ENCODE measurements at regions not wholly inside any gene's neighbourhood (a gene's known extent, or its start where the extent isn't known, plus 50 kb on each side); places are given as distances from the start of the nearest gene placed in this dataset.

DNA sequence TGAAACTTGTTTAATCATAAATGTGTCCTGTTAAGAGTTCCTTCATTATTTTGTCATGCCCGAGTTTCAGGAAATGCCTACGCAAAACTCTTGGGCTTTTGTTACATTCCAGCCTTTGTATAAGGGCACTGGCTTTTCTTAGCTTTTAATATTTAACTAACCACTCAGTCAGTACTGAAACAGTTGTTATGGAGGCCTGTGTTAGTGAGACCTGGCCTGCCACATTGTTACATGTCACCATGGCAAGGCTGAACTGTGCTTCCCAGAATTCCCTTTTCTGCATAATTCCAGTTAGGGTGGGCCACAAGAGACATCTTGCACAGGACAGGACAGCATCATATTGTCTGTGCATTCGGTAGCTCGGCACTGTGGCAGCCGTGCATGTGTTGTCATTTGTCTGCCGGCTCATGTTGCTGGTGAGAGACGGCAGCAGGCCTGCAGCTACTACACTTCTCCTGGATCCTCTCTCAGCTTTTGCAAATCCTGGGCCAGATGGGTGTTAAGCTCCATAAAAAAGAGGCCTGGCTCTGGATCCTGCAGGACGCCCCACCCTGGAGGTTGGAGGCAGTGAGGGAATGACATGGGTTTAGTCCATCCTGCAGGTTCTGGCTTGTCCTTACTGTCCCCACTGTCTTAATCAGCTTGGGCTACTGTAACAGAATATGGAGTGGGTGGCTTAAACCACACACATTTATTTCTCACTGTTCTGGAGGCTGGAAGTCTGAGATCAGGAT lies 128.8 kb upstream of the DTNBP1 start:
- H3K4me3 ChIP-seq (ENCODE audit: control insufficient read depth, low read depth, low read length) = no peak overlapping the region
- DNase-seq (ENCODE audit: low read depth) = no peak
- TF ChIP-seq, protein P1, sequence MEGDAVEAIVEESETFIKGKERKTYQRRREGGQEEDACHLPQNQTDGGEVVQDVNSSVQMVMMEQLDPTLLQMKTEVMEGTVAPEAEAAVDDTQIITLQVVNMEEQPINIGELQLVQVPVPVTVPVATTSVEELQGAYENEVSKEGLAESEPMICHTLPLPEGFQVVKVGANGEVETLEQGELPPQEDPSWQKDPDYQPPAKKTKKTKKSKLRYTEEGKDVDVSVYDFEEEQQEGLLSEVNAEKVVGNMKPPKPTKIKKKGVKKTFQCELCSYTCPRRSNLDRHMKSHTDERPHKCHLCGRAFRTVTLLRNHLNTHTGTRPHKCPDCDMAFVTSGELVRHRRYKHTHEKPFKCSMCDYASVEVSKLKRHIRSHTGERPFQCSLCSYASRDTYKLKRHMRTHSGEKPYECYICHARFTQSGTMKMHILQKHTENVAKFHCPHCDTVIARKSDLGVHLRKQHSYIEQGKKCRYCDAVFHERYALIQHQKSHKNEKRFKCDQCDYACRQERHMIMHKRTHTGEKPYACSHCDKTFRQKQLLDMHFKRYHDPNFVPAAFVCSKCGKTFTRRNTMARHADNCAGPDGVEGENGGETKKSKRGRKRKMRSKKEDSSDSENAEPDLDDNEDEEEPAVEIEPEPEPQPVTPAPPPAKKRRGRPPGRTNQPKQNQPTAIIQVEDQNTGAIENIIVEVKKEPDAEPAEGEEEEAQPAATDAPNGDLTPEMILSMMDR (conservative IDR thresholded peaks at IDR 0.05; ENCODE audit: control insufficient read depth, insufficient read depth, low read depth, low read length) = no peak

DNA sequence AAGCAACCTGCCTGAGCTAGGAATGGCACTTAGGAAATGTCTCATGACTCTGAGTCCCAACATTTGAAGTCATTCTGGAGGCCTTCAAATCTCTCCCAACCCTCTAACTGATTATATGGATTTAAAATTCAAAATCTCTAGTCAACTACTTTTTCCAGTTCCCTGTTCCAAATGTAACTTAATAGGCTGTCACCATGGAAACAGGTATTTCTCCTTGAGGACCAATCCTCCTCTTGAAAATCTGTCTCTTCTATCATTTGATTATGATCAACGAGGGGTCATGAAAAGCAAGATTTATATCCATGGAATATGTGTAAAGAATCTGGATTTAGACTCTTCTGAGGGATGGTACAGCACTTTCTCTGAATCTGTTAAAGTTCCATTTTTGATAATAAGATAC lies 127.3 kb upstream of the DTNBP1 start:
- TF ChIP-seq, protein P1 (conservative IDR thresholded peaks at IDR 0.05; ENCODE audit: control insufficient read depth, insufficient read depth, low read depth, low read length) = no peak
- H3K4me3 ChIP-seq (ENCODE audit: control insufficient read depth, low read depth, low read length) = no peak overlapping the region
- no peak for DNase-seq (ENCODE audit: low read depth)

DNA sequence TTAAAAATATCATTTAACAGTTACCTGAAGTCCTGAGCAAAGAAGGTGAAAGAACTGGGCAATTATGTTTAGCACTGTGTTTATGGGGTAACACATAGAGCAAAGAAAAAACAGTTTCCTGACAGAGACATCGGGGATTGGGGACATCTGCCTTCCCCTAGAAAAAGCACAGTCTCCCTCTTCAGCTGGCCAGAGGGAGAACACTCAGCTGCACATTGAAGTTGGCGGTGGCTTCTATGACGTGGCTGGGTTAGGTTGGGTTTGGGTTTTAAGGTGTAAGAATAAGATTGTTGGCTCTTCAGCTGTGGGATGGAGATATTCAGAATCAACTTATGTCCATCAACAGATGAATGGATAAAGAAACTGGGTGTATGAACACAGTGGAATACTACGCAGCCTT lies 124.0 kb upstream of the DTNBP1 start:
- TF ChIP-seq, protein P1 (conservative IDR thresholded peaks at IDR 0.05; ENCODE audit: control insufficient read depth, insufficient read depth, low read depth, low read length) = no peak
- no peak for DNase-seq (ENCODE audit: low read depth)
- H3K4me3 ChIP-seq (ENCODE audit: control insufficient read depth, low read depth, low read length) = no peak overlapping the region

DNA sequence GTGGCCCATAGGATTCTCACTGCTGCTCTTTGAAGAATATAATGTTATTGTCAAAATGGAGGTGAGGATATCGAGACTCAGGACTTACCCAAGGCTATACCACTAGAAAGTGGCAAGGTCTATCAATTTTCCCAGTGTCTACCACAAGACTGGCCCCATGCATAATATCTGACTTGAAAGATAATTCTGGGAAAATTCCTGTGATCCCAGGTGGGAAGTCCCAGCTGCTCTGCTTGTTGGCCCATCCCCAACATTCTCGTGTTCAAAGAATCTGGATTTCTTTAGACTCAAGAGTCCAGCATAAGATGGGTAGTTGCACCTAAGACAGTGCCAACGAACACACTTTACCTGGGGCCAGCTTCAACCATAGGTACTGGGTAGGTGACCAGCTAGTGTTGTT lies 120.7 kb upstream of the DTNBP1 start:
- TF ChIP-seq, protein P1 (conservative IDR thresholded peaks at IDR 0.05; ENCODE audit: control insufficient read depth, insufficient read depth, low read depth, low read length) = no peak
- DNase-seq (ENCODE audit: low read depth) = no peak
- H3K4me3 ChIP-seq (ENCODE audit: control insufficient read depth, low read depth, low read length) = no peak overlapping the region

DNA sequence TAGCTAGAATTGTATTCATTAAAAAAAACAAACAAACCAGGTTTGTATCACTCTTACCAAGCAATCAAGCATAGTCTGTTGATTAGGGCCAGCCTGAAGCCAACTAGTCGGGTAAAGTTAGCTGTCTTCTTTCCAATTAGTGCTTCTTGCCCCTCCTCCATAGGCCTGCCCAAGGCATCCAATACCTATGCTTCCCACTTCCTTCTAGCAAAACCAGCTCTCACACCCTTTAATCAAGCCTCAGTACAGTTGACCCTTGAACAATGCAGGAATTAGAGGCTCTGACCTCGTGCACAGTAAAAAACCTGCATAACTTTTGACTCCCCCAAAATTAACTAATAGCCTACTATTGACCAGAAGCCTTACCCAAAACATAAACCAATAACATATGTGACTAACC lies 119.1 kb upstream of the DTNBP1 start:
- H3K4me3 ChIP-seq (ENCODE audit: control insufficient read depth, low read depth, low read length) = no peak overlapping the region
- DNase-seq (ENCODE audit: low read depth) = no peak
- TF ChIP-seq, protein P1 (conservative IDR thresholded peaks at IDR 0.05; ENCODE audit: control insufficient read depth, insufficient read depth, low read depth, low read length) = no peak

DNA sequence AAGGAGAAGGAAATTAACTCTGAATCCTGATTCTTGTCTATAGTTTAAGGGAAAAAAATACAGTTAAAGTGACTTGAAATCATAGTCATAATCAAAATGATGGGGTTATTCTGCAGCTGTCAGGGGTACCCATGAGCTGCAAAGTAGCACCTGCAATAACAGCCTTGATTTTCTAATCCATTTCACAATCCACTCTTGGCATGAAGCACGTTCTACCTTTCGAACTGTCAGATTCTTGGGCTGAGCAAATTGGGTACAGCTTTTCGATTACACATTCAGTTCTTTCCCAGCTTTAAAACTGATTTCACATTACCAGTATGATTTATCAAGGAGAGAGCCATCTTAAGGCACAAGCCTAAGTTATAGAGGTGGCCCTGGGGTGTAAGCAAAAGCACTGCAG lies 118.5 kb upstream of the DTNBP1 start:
- H3K4me3 ChIP-seq (ENCODE audit: control insufficient read depth, low read depth, low read length) = no peak overlapping the region
- TF ChIP-seq, protein P1 (conservative IDR thresholded peaks at IDR 0.05; ENCODE audit: control insufficient read depth, insufficient read depth, low read depth, low read length) = no peak
- DNase-seq (ENCODE audit: low read depth) = no peak
